GM13976 (cell line): ENCODE measurements at regions not wholly inside any gene's neighbourhood (a gene's known extent, or its start where the extent isn't known, plus 50 kb on each side); places are given as distances from the start of the nearest gene placed in this dataset.
"Not testable (repeated sequence)": the region's sequence is repeated elsewhere in the genome, so short reads cannot be mapped to it uniquely, and the experiment has no call there.

Source experiments
- DNase-seq: peaks from one replicate; pipeline ENCODE4 v3.0.0; 2012; ENCODE audit warnings: low spot score
- in situ Hi-C: fragments of 300-500 bp; cut with MboI; formaldehyde crosslinking; loops from one replicate; pipeline ENCODE4 v1.12.0; 2022; ENCODE audit warnings: low sequenced_read_pairs, mixed read lengths, inconsistent platforms; ENCODE audit not compliant: unreplicated experiment

- DNase-seq, in situ Hi-C loops: not testable (repeated sequence)
Measured at GRCh38 chr16:88226302-88226701, 156.5 kb upstream of the ZNF469 start.

DNA sequence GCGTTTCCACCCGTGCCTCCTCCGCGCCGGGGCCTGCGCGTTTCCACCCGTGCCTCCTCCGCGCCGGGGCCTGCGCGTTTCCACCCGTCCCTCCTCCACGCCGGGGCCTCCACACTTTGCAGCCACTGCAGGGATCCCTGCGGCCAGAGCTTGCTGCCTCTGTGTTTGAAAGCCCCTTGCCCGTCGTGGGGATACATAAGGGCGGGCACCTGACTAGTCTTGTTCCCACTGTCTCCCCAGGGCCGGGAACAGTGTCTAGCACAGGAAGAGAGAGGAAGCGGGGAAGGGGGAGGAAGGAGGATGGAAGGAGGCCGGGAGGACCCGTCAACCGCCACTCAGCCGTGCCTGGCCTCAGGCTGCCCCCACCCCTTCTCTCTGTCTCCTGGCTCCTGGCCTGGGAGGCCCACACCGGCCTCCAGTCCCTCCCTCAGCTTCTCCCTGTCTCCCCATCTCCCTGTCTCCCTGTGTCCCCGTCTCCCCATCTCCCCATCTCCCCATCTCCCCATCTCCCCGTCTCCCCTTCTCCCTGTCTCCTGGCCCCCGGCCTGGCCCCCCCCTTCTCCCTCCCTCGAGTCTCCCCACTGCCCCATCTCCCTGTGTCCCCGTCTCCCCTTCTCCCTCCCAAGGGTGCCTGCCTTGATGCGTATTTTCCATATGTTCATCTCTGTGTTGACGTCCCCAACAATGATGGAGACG, 155.6 kb upstream of the ZNF469 start:
- in situ Hi-C loops, DNase-seq: not testable (repeated sequence)

DNA sequence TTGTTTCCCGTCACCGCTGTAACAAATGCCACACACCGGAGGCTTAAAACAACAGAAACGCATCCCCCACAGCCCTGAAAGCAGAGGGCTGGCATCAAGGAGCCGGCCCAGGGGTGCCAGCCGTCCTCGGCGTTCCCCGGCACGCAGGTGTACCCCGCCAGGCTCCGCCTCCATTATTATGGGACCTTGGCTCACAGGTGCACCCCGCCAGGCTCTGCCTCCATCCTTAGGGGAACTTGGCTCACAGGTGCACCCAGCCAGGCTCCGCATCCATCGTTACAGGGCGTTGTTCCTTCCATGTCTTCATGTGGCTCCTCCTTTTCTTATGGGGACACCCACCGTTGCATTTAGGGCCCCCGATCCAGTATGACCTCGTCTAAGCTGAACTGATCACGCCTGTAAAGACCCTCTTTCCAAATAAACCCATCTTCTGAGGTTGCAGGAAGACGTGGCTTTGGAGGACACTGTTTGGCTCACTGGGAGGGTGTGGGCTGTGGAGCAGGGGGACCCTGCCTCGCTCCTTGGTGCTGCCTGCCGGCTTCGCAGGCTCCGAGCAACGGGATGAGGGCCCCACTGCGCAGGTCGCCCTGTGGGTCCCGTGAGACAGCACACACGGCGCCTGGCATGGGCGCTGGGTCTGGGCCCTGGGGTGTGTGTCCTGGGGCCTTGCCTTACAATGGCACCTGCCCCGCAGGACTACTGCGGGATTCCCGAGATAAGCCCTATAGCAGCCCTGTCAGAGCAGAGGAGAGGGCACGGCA, 154.9 kb upstream of the ZNF469 start:
- DNase-seq, in situ Hi-C loops: not testable (repeated sequence)

DNA sequence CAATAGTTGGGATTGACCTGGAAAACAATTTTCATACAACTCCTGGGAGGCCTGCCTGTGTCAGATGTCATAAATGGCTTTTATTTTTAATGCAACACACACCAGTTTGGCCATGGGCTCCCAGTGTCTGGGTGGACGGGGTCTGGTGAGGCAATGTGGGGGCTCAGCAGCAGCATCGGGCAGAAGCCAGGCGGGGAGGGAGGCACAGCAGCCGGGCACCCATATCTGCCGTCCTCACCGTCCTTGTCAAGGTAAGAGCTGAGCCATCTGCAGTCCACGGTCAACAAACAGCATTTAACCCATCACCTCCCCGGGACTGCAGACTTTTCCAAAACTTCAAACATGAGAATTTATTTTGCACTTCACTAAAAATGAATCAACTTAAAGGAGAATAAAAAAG, 154.0 kb upstream of the ZNF469 start:
- in situ Hi-C loops, DNase-seq: not testable (repeated sequence)

- in situ Hi-C loops: not testable (repeated sequence)
Measured at GRCh38 chr16:88229710-88230109, 153.0 kb upstream of the ZNF469 start.

DNA sequence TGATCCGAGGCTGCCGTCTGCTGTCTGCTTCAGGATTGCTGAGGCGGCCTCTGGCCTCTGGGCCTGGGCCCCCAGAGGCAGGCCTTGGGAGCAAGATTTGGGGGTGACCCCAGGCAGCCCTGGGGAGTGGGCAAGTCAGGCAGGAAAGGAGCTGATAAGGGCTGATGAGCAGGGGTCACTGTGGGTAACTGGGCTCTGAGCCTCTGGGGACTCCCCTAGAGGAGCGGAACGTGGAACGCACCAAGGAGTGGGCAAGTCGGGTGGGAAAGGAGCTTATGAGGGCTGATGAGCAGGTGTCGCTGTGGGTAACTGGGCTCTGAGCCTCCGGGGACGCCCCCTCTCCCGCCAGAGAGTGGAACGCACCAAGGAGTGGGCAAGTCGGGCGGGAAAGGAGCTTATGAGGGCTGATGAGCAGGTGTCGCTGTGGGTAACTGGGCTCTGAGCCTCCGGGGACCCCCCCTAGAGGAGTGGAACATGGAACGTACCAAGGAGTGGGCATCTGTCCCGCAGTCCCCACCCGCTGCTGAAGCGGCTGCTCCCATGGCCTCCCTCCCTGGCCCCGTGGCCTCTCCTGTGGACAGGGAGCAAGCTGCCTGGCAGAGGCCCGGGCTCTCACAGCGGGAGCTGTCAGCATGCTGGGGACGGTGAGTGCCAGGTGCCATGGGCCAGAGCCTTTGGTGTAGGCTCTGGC, 152.3 kb upstream of the ZNF469 start:
- DNase-seq, in situ Hi-C loops: not testable (repeated sequence)

More at GRCh38 chr16:88229710-88230109, 153.0 kb upstream of the ZNF469 start:
- DNase-seq: not testable (repeated sequence)

- DNase-seq, in situ Hi-C loops: not testable (repeated sequence)
Measured at GRCh38 chr16:88230967-88231615, 151.7 kb upstream of the ZNF469 start.

DNA sequence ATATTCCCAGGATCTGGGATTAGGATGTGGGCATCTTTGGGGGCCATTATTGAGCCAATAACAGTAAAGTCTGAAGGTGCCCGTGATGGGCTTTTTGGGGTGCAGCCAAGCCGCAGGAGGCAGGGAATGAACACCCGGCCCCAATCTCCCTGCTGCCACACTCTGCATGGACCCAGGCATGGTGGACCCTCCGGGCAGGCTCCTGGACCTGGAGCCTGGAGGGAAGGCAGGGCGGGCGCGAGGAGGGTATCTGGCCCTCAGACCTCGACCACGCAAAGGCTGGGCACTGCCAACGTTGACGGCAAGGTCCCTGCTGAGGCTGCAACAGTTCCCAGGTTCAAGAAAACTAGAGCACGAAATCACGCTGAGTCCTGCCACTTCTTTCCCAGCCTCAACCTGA, 150.9 kb upstream of the ZNF469 start:
- in situ Hi-C loops, DNase-seq: not testable (repeated sequence)

- in situ Hi-C loops, DNase-seq: not testable (repeated sequence)
Measured at GRCh38 chr16:88232401-88233258, 150.1 kb upstream of the ZNF469 start.

DNA sequence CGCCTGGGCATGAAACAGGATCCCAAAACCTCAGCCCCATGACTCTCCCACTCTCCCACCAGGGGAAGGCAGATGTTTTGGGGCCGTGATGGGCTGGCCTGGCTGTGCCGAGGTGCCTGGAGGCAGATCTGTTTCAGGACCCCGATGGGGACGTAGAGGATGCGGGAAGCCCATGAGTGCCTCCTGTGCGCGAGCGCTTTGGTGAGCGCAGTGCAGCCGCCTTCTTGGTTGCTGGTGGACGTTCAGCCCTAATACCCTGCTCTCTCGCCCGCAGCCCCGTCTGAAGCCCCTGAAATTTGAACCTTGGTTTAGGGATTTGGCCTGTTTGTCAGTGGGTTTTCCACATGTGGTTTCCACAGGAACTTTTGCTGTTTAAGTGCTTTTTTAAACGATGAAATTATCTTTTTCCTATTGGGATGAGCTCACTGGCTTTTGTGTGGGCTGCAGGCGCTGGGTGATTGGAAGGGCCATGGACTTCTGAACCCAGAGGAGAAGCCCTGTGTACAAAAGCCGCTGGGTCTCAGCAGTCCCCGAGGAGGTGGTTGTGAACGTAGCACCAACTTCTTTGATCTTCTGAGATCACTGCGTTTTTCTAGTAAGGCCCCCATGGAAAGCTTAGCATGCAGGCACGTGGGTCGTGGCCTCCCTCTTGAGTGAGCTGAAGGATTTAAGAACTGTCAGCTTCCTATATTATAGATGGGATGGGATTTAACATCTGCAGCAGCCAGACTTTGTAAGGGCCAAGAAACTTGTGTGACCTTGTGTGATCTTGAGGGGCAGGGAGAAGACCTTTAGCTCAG, 148.9 kb upstream of the ZNF469 start:
- DNase-seq, in situ Hi-C loops: not testable (repeated sequence)

- in situ Hi-C loops, DNase-seq: not testable (repeated sequence)
Measured at GRCh38 chr16:88234421-88235271, 148.1 kb upstream of the ZNF469 start.

- in situ Hi-C loops, DNase-seq: not testable (repeated sequence)
Measured at GRCh38 chr16:88235691-88236090, 147.1 kb upstream of the ZNF469 start.

DNA sequence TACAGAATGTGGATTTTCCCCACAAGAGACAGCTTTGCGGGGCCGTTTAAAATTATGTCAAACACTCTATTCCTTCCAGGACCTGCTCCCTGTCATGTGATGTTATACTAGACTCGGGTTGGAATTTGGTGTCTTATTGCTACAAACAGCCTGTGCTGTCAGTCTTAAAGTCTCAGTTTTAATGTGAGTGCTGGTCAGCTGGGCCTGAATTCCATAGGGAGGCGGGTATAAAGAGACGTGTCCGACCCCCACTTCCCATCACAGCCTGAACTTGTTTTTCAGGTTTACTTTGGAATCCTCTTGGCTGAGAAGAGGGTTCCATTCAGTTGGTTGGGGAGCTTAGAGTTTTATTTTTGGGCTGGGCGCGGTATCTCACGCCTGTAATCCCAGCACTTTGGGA, 146.5 kb upstream of the ZNF469 start:
- DNase-seq, in situ Hi-C loops: not testable (repeated sequence)

- DNase-seq, in situ Hi-C loops: not testable (repeated sequence)
Measured at GRCh38 chr16:88237314-88237713, 145.4 kb upstream of the ZNF469 start.

DNA sequence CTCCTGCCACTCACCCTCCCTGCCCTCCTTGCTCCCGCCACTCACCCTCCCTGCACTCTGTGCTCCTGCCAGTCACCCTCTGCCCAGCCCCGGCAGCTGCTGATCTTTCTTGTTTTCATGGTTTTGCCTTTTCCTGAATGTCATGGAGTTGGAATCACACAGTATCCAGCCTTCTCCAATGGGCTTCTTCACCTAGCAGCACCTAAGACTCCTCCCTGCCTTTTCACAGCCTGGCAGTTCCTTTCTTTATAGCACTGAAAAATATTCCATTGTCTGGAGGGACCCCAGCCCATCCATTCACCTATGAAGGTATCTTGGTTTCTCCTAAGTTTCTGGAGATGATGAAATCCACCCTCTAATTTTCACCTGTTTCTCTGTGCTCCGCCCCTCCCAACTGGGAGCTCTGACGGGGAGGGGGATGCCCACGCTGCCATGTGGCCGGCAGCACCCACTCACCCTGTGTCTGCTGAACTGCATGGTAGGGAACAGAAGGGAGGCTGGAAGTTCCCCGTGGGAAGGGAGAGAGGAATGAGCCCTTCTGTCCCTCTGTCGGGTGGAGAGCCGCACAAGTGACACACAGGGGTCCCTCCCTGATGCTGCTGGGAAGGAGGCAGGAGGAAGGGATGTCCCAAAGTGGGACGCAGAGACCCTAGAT, 144.9 kb upstream of the ZNF469 start:
- in situ Hi-C loops: not testable (repeated sequence)

More for the DNA sequence above, 144.9 kb upstream of the ZNF469 start:
- DNase-seq: not testable (repeated sequence)
